ENCODE measurements at regions not wholly inside any gene's neighbourhood (a gene's known extent, or its start where the extent isn't known, plus 50 kb on each side); places are given as distances from the start of the nearest gene placed in this dataset.

GRCh38 chr2:3110555-3110954 lies 267.1 kb downstream of the EIPR1 start:
- H3K4me3 ChIP-seq (replicated peaks in 1 of 4; ENCODE audit: control extremely low read depth in 1 of 4, insufficient read depth in 1 of 4, low read depth in 3 of 4, low read length in 4 of 4) = no peak overlapping the region
- DNase-seq (ENCODE audit: low read depth in 2 of 2) = no peak
- no peaks in the 10 kb centered on the region for H3K27me3 ChIP-seq (ENCODE audit: control insufficient read depth, insufficient read depth, low read length)
- H3K9me3 ChIP-seq (ENCODE audit: control insufficient read depth, insufficient read depth, low read depth, low read length) = peaks cover 9% of the 10 kb centered on the region
- no peaks in the 10 kb centered on the region for H3K4me1 ChIP-seq (ENCODE audit: control insufficient read depth, extremely low read depth, insufficient read depth, low read length)
- no peak overlapping the region for H3K4me2 ChIP-seq (ENCODE audit: extremely low read depth, insufficient read depth, low read length)
- no peaks in the 10 kb centered on the region for H3K36me3 ChIP-seq (ENCODE audit: control insufficient read depth, insufficient read depth, low read length)
- H3K79me2 ChIP-seq (ENCODE audit: control insufficient read depth, insufficient read depth, low read length) = no peaks in the 10 kb centered on the region
- H4K20me1 ChIP-seq (ENCODE audit: control insufficient read depth, extremely low read depth, insufficient read depth, low read length) = no peaks in the 10 kb centered on the region
- H3K27ac ChIP-seq (ENCODE audit: insufficient read depth, low read length) = no peak overlapping the region
- H3K9ac ChIP-seq (ENCODE audit: insufficient read depth, low read length) = no peak overlapping the region
- no peak overlapping the region for H2AFZ ChIP-seq (ENCODE audit: low read length)
- no peak for TF ChIP-seq EZH2 (IDR thresholded peaks at IDR 0.05; ENCODE audit: low read length, missing control alignments)
- no peak for TF ChIP-seq CTCF (conservative IDR thresholded peaks at IDR 0.05 in 1 of 2, IDR thresholded peaks at IDR 0.05 in 1 of 2; ENCODE audit: low read depth in 1 of 2, low read length in 2 of 2)

DNA sequence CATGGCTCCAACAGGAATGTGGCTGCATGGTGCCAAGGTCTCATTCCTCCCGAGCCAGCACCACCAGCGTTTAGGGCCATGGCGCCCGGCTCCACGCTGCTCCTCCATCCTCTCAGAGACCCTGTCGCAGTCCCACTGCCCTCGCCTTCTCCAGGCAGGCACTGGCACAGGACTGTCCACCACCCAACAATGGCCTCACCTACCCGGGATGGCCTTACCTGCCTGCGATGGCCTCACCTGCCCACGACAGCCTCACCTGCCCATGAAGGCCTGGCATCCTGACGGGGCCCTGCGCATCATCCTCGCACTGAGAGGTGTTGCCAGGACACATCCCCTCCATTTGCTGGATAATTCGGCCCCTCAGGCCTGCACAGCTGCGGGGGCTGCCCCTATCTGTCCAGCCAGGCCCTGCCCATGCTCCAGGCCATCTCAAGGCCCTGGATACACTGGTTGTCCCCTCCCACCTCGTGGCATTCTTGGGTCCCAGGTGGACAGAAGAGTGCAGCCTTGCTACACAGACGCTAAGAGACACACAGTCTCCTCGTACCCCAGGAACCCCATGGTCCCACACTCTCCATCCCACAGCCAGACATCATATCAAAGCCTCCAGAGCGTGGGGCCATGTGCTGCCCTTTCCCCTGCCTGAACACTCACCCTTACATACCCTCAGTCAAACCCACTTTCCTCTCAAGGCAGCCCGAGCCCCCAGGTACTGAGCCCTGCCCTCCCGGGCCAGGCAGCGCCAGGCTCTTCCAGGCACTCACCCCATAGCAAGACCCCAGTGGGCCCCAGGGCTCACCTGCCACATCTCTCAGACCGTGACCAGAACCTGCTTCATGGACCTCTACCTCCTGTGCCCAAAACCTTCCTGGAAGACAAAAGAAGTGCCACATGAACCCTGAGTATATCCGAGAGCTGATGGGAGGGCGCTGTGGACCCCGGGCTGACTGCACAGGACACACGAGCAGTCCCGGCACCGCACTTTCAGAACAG lies 268.6 kb downstream of the EIPR1 start:
- no peak for DNase-seq (ENCODE audit: low read depth in 2 of 2)
- Histone ChIP-seq H3K9ac (ENCODE audit: insufficient read depth, low read length) (no peak overlapping the region), H3K27me3 (ENCODE audit: control insufficient read depth, insufficient read depth, low read length) (no peaks in the 10 kb centered on the region), H3K79me2 (ENCODE audit: control insufficient read depth, insufficient read depth, low read length) (no peaks in the 10 kb centered on the region), H3K4me3 (replicated peaks in 1 of 4; ENCODE audit: control extremely low read depth in 1 of 4, insufficient read depth in 1 of 4, low read depth in 3 of 4, low read length in 4 of 4) (no peak overlapping the region), H3K4me1 (ENCODE audit: control insufficient read depth, extremely low read depth, insufficient read depth, low read length) (no peaks in the 10 kb centered on the region), H2AFZ (ENCODE audit: low read length) (no peak overlapping the region), H3K9me3 (ENCODE audit: control insufficient read depth, insufficient read depth, low read depth, low read length) (peaks cover 9% of the 10 kb centered on the region), H3K36me3 (ENCODE audit: control insufficient read depth, insufficient read depth, low read length) (no peaks in the 10 kb centered on the region), H3K27ac (ENCODE audit: insufficient read depth, low read length) (no peak overlapping the region), H4K20me1 (ENCODE audit: control insufficient read depth, extremely low read depth, insufficient read depth, low read length) (no peaks in the 10 kb centered on the region), H3K4me2 (ENCODE audit: extremely low read depth, insufficient read depth, low read length) (no peak overlapping the region)
- TF ChIP-seq CTCF (conservative IDR thresholded peaks at IDR 0.05 in 1 of 2, IDR thresholded peaks at IDR 0.05 in 1 of 2; ENCODE audit: low read depth in 1 of 2, low read length in 2 of 2) (no peak), EZH2 (IDR thresholded peaks at IDR 0.05; ENCODE audit: low read length, missing control alignments) (no peak)

- Histone ChIP-seq H3K4me1 (ENCODE audit: control insufficient read depth, extremely low read depth, insufficient read depth, low read length) (no peaks in the 10 kb centered on the region), H3K27ac (ENCODE audit: insufficient read depth, low read length) (no peak overlapping the region), H3K27me3 (ENCODE audit: control insufficient read depth, insufficient read depth, low read length) (no peaks in the 10 kb centered on the region), H3K79me2 (ENCODE audit: control insufficient read depth, insufficient read depth, low read length) (no peaks in the 10 kb centered on the region), H3K4me3 (replicated peaks in 1 of 4; ENCODE audit: control extremely low read depth in 1 of 4, insufficient read depth in 1 of 4, low read depth in 3 of 4, low read length in 4 of 4) (no peak overlapping the region), H3K36me3 (ENCODE audit: control insufficient read depth, insufficient read depth, low read length) (no peaks in the 10 kb centered on the region), H3K4me2 (ENCODE audit: extremely low read depth, insufficient read depth, low read length) (no peak overlapping the region), H2AFZ (ENCODE audit: low read length) (no peak overlapping the region), H3K9me3 (ENCODE audit: control insufficient read depth, insufficient read depth, low read depth, low read length) (peaks cover 9% of the 10 kb centered on the region), H4K20me1 (ENCODE audit: control insufficient read depth, extremely low read depth, insufficient read depth, low read length) (no peaks in the 10 kb centered on the region), H3K9ac (ENCODE audit: insufficient read depth, low read length) (no peak overlapping the region)
- TF ChIP-seq EZH2 (IDR thresholded peaks at IDR 0.05; ENCODE audit: low read length, missing control alignments) = no peak
- TF ChIP-seq CTCF (conservative IDR thresholded peaks at IDR 0.05 in 1 of 2, IDR thresholded peaks at IDR 0.05 in 1 of 2; ENCODE audit: low read depth in 1 of 2, low read length in 2 of 2) = no peak
- no peak for DNase-seq (ENCODE audit: low read depth in 2 of 2)
These were observed 269.5 kb downstream of the EIPR1 start for GRCh38 chr2:3108105-3108504.

Measured in fibroblast of lung (primary cell).